Muscle of leg (tissue), 3 donors: ENCODE measurements at regions not wholly inside any gene's neighbourhood (a gene's known extent, or its start where the extent isn't known, plus 50 kb on each side); places are given as distances from the start of the nearest gene placed in this dataset.

Experiments used
- DNase-seq: peaks from one replicate; pipeline ENCODE4 v3.0.0; 2013
- H3K27ac ChIP-seq: one replicate; pipeline ENCODE4 v1.5.1; 2013; ENCODE audit warnings: mild to moderate bottlenecking, low read length, control low read depth
- H3K27me3 ChIP-seq: one replicate; pipeline ENCODE4 v1.6.1; 2013; ENCODE audit warnings: low read length; ENCODE audit not compliant: control insufficient read depth, insufficient read depth
- H3K36me3 ChIP-seq: one replicate; pipeline ENCODE4 v1.6.1; 2013; ENCODE audit warnings: low read length; ENCODE audit not compliant: control insufficient read depth, insufficient read depth
- H3K4me1 ChIP-seq: one replicate; pipeline ENCODE4 v1.6.1; 2013; ENCODE audit warnings: low read length; ENCODE audit not compliant: control insufficient read depth, insufficient read depth
- H3K4me3 ChIP-seq: one replicate; pipeline ENCODE4 v1.5.1; 2013; ENCODE audit warnings: low read length, control low read depth
- H3K9me3 ChIP-seq: replicated peaks from 2 replicates; pipeline ENCODE4 v1.6.1; 2013; ENCODE audit warnings: low read depth, low read length; ENCODE audit not compliant: control insufficient read depth
- WGBS: methylation state at CpG from one replicate; pipeline ENCODE4 v1.1.5; 2013; ENCODE audit warnings: missing lambda C conversion rate; ENCODE audit not compliant: insufficient coverage; 5-methylcytosine and 5-hydroxymethylcytosine counted together

DNA sequence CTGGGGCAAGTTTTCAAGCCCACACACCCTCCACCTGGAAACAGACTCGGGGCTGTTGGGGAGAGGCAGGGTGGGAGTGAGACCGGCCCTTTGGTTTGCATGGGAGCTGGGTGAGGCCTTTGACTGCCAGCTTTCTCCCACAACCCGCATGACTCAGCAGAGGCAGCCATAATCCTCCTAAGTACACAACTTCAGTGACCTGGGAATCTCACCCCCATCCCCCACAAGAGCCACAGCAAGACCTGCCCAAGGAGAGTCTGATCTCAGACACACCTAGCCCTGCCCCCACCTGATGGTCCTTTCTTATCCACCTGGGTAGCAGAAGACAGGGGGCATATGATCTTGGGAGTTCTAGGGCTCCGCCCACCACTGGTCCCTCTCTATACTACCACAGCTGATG is 1615.4 kb downstream of the EFNB2 start:
- no peak for DNase-seq
- Histone ChIP-seq H3K36me3 (no peaks in the 10 kb centered on the region), H3K9me3 (no peaks in the 10 kb centered on the region), H3K27ac (no peak overlapping the region), H3K4me1 (no peaks in the 10 kb centered on the region), H3K4me3 (no peak overlapping the region), H3K27me3 (no peaks in the 10 kb centered on the region)
- whole genome bisulfite sequencing, result 94% methylated on average over 2 of the region's 4 CpGs

DNA sequence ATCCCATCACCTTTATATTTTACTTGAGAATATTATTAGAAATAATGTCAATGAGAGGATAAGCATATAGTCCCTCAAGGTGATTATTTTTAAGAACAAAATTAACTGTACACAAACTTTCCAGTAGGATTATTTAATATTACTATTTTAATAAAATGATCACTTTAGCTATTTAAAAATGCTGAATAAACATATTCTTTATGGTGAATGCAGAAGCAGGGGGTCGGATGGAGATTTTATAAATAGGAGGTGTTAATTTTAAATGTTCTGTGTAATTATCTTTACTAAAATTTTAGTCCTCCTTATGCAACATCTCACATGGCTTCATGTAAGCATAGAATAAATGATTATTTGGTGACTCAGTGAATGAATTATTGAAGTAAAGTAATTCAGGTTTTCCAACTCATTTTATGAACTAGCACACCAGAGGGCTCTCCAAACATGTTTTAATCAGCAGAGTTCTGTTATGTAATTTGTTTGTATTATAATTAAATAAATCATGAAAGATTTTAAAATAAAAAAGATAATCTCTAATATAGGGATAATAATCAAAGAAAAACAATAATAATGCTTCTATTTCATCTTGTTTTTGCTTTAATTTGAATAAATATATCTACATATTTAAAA is 1635.2 kb downstream of the EFNB2 start:
- no peaks in the 10 kb centered on the region for H3K36me3 ChIP-seq
- WGBS, result no CpG with 5 or more reads among the region's 1 CpG
- H3K4me1 ChIP-seq, result peaks cover 3% of the 10 kb centered on the region
- H3K27ac ChIP-seq, result no peak overlapping the region
- no peaks in the 10 kb centered on the region for H3K9me3 ChIP-seq
- no peaks in the 10 kb centered on the region for H3K27me3 ChIP-seq
- DNase-seq, result no peak
- H3K4me3 ChIP-seq, result no peak overlapping the region

DNA sequence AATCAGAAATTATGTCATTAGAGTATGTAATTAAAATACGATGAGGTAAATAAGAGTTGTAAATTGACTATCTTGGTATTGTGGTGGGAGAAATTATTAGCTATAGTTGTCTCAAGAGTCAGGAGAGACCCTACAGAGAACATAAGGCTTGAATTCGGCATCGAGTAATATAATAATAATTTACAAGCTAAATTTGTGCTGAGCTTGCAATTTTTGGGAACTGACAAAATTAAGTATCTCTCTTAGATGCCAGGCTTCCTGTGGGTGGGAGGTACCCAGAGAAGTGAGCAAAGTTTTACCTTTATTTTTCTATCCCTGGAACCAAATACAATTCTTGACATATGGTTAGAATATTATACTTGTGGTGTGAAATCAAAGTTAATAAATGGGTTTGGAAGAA is 1637.0 kb downstream of the EFNB2 start:
- Histone ChIP-seq H3K27me3 (no peaks in the 10 kb centered on the region), H3K9me3 (no peaks in the 10 kb centered on the region), H3K36me3 (no peaks in the 10 kb centered on the region), H3K27ac (no peak overlapping the region), H3K4me3 (no peak overlapping the region), H3K4me1 (peaks cover 6% of the 10 kb centered on the region)
- WGBS, result no CpG with 5 or more reads among the region's 3 CpGs
- DNase-seq, result no peak

DNA sequence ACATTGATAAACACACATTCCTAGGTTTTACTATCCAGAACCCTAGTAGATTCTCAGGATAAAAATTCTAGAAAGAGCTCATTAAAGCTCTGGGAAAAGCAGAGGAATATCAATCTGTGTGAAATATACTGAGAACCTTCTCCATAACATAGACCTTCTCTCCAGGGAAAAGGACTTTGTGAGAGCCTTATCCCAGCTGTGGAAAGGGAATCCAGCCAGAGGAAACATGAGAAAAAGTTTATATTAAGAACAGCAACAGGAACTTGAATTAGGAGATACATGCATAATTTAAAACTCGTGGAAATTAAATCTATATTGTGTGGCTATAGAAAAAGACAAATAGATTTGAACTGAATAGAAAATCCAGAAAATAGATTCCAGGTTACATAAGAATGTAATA is 1639.9 kb downstream of the EFNB2 start:
- Histone ChIP-seq H3K27ac (peak overlapping the region; percentile 74), H3K36me3 (no peaks in the 10 kb centered on the region), H3K9me3 (no peaks in the 10 kb centered on the region), H3K4me1 (peaks cover 6% of the 10 kb centered on the region), H3K27me3 (no peaks in the 10 kb centered on the region), H3K4me3 (no peak overlapping the region)
- WGBS, result no CpG with 5 or more reads among the region's 1 CpG
- DNase-seq, result peak; percentile 91

DNA sequence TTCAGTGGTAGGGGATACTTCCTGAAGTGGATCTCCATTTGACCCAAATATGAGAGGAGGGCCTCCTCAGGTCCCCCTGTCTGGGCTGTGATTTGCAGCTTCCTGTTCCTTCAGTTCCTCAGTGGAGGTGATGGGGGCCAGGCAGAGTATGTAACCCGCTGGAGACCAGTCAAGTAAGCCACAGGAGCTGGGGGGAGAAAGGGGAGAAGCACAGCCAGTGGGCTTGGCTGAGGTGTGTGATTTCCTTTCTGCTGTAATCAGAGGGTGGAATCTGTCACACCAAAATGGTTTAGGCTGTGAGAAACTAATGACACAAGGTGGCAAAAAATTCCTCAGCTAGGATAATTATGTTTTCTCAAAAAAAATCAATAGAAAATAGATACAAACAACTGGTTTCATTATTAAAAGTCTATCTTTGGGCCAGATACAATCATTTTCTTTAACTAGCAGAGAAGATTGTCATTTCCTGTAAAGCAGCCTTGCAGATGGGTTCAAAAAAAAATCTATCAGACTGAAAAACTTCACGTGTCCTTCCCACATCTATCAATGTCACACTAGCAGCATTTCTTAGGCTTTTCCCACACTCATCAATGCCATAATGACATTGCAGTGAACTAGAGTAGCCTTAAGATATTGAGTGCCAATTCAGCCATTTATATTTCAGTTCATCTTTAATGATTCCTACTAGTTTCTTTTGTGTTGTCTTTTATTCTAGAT is 1660.3 kb downstream of the EFNB2 start:
- H3K27me3 ChIP-seq, result no peaks in the 10 kb centered on the region
- no peaks in the 10 kb centered on the region for H3K36me3 ChIP-seq
- 41% methylated on average over 2 of the region's 2 CpGs for WGBS
- H3K4me1 ChIP-seq, result no peaks in the 10 kb centered on the region
- DNase-seq, result no peak
- no peak overlapping the region for H3K27ac ChIP-seq
- H3K4me3 ChIP-seq, result no peak overlapping the region
- no peaks in the 10 kb centered on the region for H3K9me3 ChIP-seq

DNA sequence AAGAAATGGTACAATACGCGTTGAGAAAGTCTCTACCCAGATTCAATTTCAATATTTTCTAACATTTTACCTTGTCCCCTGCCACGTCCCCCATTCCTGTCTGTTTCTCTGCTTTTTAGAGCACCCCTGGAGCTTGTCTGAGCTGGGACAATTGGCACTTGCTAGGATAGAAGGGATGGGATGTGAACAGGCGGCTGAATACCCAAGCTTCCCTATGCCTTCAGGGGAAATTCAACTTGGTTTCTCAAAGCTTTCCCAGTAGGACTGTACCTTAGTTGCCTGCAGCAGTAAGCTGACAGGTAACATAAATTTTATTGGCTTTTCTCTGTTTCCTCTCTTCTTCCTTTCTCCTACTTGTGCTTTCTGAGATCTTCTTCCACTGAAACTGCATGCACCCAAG is 1663.3 kb downstream of the EFNB2 start:
- Histone ChIP-seq H3K27ac (no peak overlapping the region), H3K4me1 (no peaks in the 10 kb centered on the region), H3K9me3 (no peaks in the 10 kb centered on the region), H3K4me3 (no peak overlapping the region), H3K36me3 (no peaks in the 10 kb centered on the region), H3K27me3 (no peaks in the 10 kb centered on the region)
- DNase-seq, result no peak
- no CpG with 5 or more reads among the region's 4 CpGs for WGBS

DNA sequence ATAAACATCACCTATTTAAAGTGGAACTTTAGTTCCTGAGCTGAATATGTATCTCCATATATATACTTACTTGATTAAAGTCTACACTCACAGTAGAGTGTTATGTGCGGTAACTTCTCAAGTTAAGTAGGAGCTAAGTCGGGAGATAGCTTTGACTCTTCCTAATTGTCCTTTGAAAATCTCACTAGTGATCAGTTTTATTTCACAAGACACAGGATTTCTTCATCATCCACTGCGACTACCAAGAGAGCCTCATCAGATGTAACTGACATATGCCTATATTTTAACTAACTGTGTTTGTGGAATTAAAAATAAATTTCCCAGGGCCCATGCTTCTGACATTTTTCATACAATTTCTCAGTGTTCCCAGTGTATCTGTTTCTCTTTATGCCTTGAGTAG is 1664.0 kb downstream of the EFNB2 start:
- no peak for DNase-seq
- no CpG with 5 or more reads among the region's 3 CpGs for WGBS
- H3K9me3 ChIP-seq, result no peaks in the 10 kb centered on the region
- no peaks in the 10 kb centered on the region for H3K36me3 ChIP-seq
- H3K27me3 ChIP-seq, result no peaks in the 10 kb centered on the region
- H3K4me3 ChIP-seq, result no peak overlapping the region
- H3K4me1 ChIP-seq, result no peaks in the 10 kb centered on the region
- no peak overlapping the region for H3K27ac ChIP-seq

DNA sequence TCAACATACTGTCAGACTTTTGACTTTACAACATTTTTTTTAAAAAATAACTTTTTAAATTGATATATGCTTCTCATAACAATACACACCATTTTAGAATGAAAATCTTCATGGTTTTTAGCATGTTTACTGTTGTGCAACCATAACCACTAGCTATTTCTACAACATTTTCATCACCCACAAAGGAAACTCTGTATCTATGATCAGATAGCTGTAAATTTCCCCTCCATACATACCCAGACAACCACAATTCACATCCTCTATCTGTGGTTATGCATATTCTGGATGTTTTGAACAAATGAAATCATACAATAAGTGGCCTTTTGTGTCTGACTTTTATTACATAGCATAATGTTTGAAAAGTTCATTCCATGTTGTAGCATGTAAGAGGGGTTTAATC is 1666.0 kb downstream of the EFNB2 start:
- no peak for DNase-seq
- H3K4me3 ChIP-seq, result no peak overlapping the region
- no peaks in the 10 kb centered on the region for H3K27me3 ChIP-seq
- H3K36me3 ChIP-seq, result no peaks in the 10 kb centered on the region
- no peaks in the 10 kb centered on the region for H3K9me3 ChIP-seq
- no peak overlapping the region for H3K27ac ChIP-seq
- no peaks in the 10 kb centered on the region for H3K4me1 ChIP-seq

DNA sequence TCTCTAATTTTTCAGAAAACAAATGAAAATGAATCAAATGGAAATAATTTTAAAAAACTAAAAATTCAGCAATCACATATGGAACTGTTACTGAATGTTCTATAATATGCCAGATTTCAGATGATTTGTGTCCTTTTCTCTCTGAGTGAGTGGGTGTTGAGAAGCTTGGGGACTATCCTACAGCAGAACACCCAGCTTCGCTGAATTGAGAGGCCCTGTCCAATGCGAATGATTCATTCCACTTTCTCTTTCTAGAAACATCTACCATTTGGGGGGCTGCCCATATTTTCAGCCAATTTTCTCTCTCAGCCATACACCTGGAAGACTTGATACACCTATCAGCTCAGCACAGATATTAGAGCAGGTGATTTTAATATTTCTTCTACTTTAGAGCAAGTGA is 1666.7 kb downstream of the EFNB2 start:
- no CpG with 5 or more reads among the region's 2 CpGs for WGBS

DNA sequence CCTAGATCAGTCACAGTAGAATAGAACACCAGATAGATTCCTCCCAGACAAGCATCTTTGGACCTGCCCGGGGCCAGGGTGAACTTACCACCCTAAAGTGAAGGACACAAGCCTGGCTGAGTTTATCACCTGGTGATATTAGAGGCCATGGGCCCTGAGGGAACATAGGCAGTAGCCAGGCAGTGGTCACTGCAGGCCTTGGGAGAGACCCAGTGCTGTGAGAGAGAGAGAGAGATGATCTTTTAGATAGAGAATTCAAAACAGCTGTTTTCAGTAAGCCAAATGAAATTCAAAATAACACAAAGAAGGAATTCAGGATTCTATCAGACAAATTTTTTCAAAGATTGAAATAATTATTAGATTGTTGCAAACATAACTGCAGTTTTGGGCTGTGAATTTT is 1679.9 kb downstream of the EFNB2 start:
- DNase-seq, result no peak
- H3K27ac ChIP-seq, result no peak overlapping the region
- no peaks in the 10 kb centered on the region for H3K9me3 ChIP-seq
- no peaks in the 10 kb centered on the region for H3K4me1 ChIP-seq
- no peaks in the 10 kb centered on the region for H3K27me3 ChIP-seq
- WGBS, result no CpG with 5 or more reads among the region's 1 CpG
- H3K4me3 ChIP-seq, result no peak overlapping the region
- no peaks in the 10 kb centered on the region for H3K36me3 ChIP-seq

More for the DNA sequence above, 1666.7 kb downstream of the EFNB2 start:
- Histone ChIP-seq H3K36me3 (no peaks in the 10 kb centered on the region), H3K27ac (no peak overlapping the region), H3K4me1 (no peaks in the 10 kb centered on the region), H3K9me3 (no peaks in the 10 kb centered on the region), H3K4me3 (no peak overlapping the region), H3K27me3 (no peaks in the 10 kb centered on the region)
- DNase-seq, result no peak

DNA sequence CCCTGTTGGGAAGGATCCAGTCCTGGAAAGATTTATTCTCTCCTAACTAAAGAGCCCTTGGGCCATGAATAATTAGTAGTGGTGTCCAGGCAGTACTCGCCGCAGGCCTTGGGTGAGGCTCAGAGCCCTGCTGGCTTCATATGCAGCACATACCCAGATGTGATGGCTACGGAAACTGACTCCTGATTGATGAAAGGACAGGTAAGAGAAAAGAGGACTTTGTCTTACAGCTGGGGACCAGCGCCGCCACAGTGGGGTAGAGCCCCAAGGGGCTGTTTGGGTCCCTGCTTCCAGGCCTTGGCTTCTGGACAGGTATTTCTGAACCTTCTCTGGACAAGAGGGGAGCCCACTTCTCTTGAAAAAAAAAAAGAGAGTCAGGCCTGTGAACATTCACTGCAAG is 1680.8 kb downstream of the EFNB2 start:
- H3K36me3 ChIP-seq, result no peaks in the 10 kb centered on the region
- 88% methylated on average over 5 of the region's 5 CpGs for WGBS
- H3K4me1 ChIP-seq, result no peaks in the 10 kb centered on the region

More for the DNA sequence above, 1680.8 kb downstream of the EFNB2 start:
- no peak overlapping the region for H3K4me3 ChIP-seq
- H3K27me3 ChIP-seq, result no peaks in the 10 kb centered on the region
- no peak overlapping the region for H3K27ac ChIP-seq
- DNase-seq, result no peak
- H3K9me3 ChIP-seq, result no peaks in the 10 kb centered on the region
